ENCODE measurements at regions not wholly inside any gene's neighbourhood (a gene's known extent, or its start where the extent isn't known, plus 50 kb on each side); places are given as distances from the start of the nearest gene placed in this dataset.

GRCh38 chr7:96471606-96472005 is 149.7 kb upstream of the SLC25A13 start:
- H3K27me3 ChIP-seq, result no peaks in the 10 kb centered on the region
- no peak overlapping the region for H3K4me3 ChIP-seq
- no peak for TF ChIP-seq Cebpa-rat (IDR thresholded peaks at IDR 0.05)
- H3K9ac ChIP-seq, result no peak overlapping the region
- H4K20me1 ChIP-seq, result no peaks in the 10 kb centered on the region
- no peaks in the 10 kb centered on the region for H3K36me3 ChIP-seq
- H3K4me1 ChIP-seq, result peaks cover 0 to 8% (median 4%) of the 10 kb centered on the region in 10 experiments; a peak in 7 of 20 replicates
- peaks cover 0 to 8% (median 0%) of the 10 kb centered on the region in 11 experiments; a peak in 3 of 22 replicates for H3K9me3 ChIP-seq (replicated peaks in 1 of 11)
- peak overlapping the region in 10 of 11 experiments; percentile 15 to 46 (median 28); a peak in 9 of 22 replicates for H3K4me2 ChIP-seq
- H3K27ac ChIP-seq, result no peak overlapping the region

GRCh38 chr7:96452146-96452545 is 130.2 kb upstream of the SLC25A13 start:
- H3K9ac ChIP-seq, result no peak overlapping the region
- H3K36me3 ChIP-seq, result no peaks in the 10 kb centered on the region
- H4K20me1 ChIP-seq, result no peaks in the 10 kb centered on the region
- H3K4me3 ChIP-seq, result no peak overlapping the region
- H3K4me2 ChIP-seq, result no peak overlapping the region
- no peaks in the 10 kb centered on the region for H3K27me3 ChIP-seq
- H3K4me1 ChIP-seq, result no peaks in the 10 kb centered on the region
- no peak for TF ChIP-seq Cebpa-rat (IDR thresholded peaks at IDR 0.05)
- H3K9me3 ChIP-seq (replicated peaks in 1 of 11), result no peaks in the 10 kb centered on the region
- no peak overlapping the region for H3K27ac ChIP-seq

DNA sequence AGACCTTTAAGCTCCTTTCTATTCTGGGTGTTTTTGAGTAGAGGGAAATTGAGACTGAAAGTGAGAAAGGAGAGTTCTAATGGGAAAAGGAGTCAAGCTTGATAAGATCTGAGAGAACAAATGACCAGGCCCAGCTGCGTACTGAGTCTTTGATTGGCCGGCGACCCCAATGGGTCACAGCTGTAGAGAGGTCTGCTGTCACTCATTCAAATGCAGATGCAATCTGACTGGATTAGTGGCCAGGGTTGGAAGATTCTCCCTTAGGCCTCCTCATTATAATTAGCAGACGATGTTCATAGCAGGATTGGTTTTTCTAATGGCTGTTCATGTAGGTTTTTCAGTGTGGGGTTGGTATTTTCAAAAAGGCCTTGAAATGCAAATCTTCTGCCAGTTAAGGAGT is 127.2 kb upstream of the SLC25A13 start:
- no peak overlapping the region for H3K27ac ChIP-seq
- no peaks in the 10 kb centered on the region for H3K9me3 ChIP-seq (replicated peaks in 1 of 11)
- no peak overlapping the region for H3K4me2 ChIP-seq
- no peaks in the 10 kb centered on the region for H4K20me1 ChIP-seq
- H3K4me3 ChIP-seq, result no peak overlapping the region
- no peaks in the 10 kb centered on the region for H3K36me3 ChIP-seq
- no peak for TF ChIP-seq Cebpa-rat (IDR thresholded peaks at IDR 0.05)
- no peaks in the 10 kb centered on the region for H3K27me3 ChIP-seq
- no peak overlapping the region for H3K9ac ChIP-seq
- no peaks in the 10 kb centered on the region for H3K4me1 ChIP-seq

- H3K9me3 ChIP-seq (replicated peaks in 1 of 11), result no peaks in the 10 kb centered on the region
- TF ChIP-seq Cebpa-rat (IDR thresholded peaks at IDR 0.05), result no peak
- no peaks in the 10 kb centered on the region for H3K4me1 ChIP-seq
- no peaks in the 10 kb centered on the region for H3K27me3 ChIP-seq
- H3K4me3 ChIP-seq, result no peak overlapping the region
- no peak overlapping the region for H3K27ac ChIP-seq
- no peak overlapping the region for H3K9ac ChIP-seq
- H4K20me1 ChIP-seq, result no peaks in the 10 kb centered on the region
- no peaks in the 10 kb centered on the region for H3K36me3 ChIP-seq
- no peak overlapping the region for H3K4me2 ChIP-seq
Observed at GRCh38 chr7:96447109-96447645, 125.3 kb upstream of the SLC25A13 start.

GRCh38 chr7:96441436-96442084 is 119.7 kb upstream of the SLC25A13 start:
- H4K20me1 ChIP-seq, result no peaks in the 10 kb centered on the region
- H3K4me1 ChIP-seq, result no peaks in the 10 kb centered on the region
- no peaks in the 10 kb centered on the region; a peak in 1 of 22 replicates for H3K9me3 ChIP-seq (replicated peaks in 1 of 11)
- H3K4me3 ChIP-seq, result no peak overlapping the region
- no peak overlapping the region for H3K4me2 ChIP-seq
- H3K9ac ChIP-seq, result no peak overlapping the region
- no peaks in the 10 kb centered on the region for H3K27me3 ChIP-seq
- no peak overlapping the region for H3K27ac ChIP-seq
- no peaks in the 10 kb centered on the region for H3K36me3 ChIP-seq
- TF ChIP-seq Cebpa-rat (IDR thresholded peaks at IDR 0.05), result no peak

DNA sequence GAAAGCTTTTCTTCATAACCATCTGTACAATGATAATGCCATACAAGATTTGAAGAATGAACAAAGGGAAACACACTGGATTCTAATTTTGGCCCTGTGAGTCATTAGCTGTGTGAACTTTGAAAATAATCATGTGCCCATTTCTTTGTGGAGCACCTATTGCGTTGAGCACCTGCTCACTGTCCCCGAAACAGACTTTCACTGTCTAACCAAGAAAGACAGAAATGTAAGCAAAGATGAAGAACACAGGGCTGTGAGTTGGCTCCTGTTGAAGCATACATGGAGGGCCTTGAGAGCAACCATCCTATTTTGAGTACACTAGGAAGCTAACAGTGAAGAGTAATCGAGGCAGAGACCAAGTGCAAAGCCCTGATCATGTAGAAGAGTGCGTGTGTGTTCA is 118.4 kb upstream of the SLC25A13 start:
- Histone ChIP-seq H3K27ac (no peak overlapping the region), H3K4me3 (no peak overlapping the region), H3K4me2 (no peak overlapping the region), H3K9ac (no peak overlapping the region), H3K27me3 (no peaks in the 10 kb centered on the region), H3K36me3 (no peaks in the 10 kb centered on the region), H3K9me3 (replicated peaks in 1 of 11) (no peaks in the 10 kb centered on the region; a peak in 1 of 22 replicates), H4K20me1 (no peaks in the 10 kb centered on the region), H3K4me1 (no peaks in the 10 kb centered on the region)
- TF ChIP-seq Cebpa-rat (IDR thresholded peaks at IDR 0.05), result no peak

GRCh38 chr7:96436880-96437279 is 115.0 kb upstream of the SLC25A13 start:
- H3K4me2 ChIP-seq, result no peak overlapping the region
- H3K4me1 ChIP-seq, result no peaks in the 10 kb centered on the region
- no peaks in the 10 kb centered on the region for H3K27me3 ChIP-seq
- H3K4me3 ChIP-seq, result no peak overlapping the region
- no peaks in the 10 kb centered on the region for H4K20me1 ChIP-seq
- H3K36me3 ChIP-seq, result no peaks in the 10 kb centered on the region
- no peak overlapping the region for H3K27ac ChIP-seq
- no peaks in the 10 kb centered on the region; a peak in 1 of 22 replicates for H3K9me3 ChIP-seq (replicated peaks in 1 of 11)
- no peak for TF ChIP-seq Cebpa-rat (IDR thresholded peaks at IDR 0.05)
- H3K9ac ChIP-seq, result no peak overlapping the region

DNA sequence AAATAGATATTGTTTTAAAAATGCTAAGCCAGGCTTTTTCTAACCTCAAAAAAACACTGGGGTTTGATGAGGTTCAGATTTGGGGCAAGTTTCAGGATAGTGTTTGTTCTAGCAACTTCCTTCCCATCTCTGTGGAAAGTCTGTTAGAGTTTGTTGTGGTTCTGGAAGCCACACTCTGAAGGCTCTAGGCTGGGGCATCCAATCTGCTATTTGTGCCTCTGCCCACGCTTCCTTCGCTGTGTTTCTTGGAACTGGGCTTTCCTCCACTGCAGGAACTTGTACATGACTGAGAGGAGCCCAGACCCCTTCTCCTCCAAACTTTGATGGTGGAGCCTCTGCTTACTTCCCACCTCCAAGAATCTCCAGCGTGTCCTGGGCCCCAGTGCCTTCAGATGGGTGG is 108.5 kb upstream of the SLC25A13 start:
- Histone ChIP-seq H4K20me1 (no peaks in the 10 kb centered on the region), H3K4me3 (no peak overlapping the region), H3K27ac (no peak overlapping the region), H3K27me3 (no peaks in the 10 kb centered on the region), H3K4me1 (peaks cover 0 to 11% (median 8%) of the 10 kb centered on the region in 10 experiments; a peak in 12 of 20 replicates), H3K36me3 (no peaks in the 10 kb centered on the region), H3K4me2 (peak overlapping the region in 10 of 11 experiments; percentile 6 to 60 (median 36); a peak in 17 of 22 replicates), H3K9ac (no peak overlapping the region), H3K9me3 (replicated peaks in 1 of 11) (no peaks in the 10 kb centered on the region)
- no peak for TF ChIP-seq Cebpa-rat (IDR thresholded peaks at IDR 0.05)

GRCh38 chr7:96427143-96427542 is 105.2 kb upstream of the SLC25A13 start:
- Histone ChIP-seq H3K27ac (no peak overlapping the region), H3K4me3 (no peak overlapping the region), H3K4me2 (no peak overlapping the region), H4K20me1 (no peaks in the 10 kb centered on the region), H3K9ac (no peak overlapping the region), H3K27me3 (no peaks in the 10 kb centered on the region), H3K4me1 (peaks cover 0 to 11% (median 8%) of the 10 kb centered on the region in 10 experiments; a peak in 12 of 20 replicates), H3K36me3 (no peaks in the 10 kb centered on the region), H3K9me3 (replicated peaks in 1 of 11) (no peaks in the 10 kb centered on the region)
- no peak for TF ChIP-seq Cebpa-rat (IDR thresholded peaks at IDR 0.05)

GRCh38 chr7:96426685-96427084 is 104.8 kb upstream of the SLC25A13 start:
- H3K4me3 ChIP-seq, result no peak overlapping the region
- no peak overlapping the region for H3K9ac ChIP-seq
- no peak overlapping the region for H3K27ac ChIP-seq
- TF ChIP-seq Cebpa-rat (IDR thresholded peaks at IDR 0.05), result no peak
- H3K9me3 ChIP-seq (replicated peaks in 1 of 11), result no peaks in the 10 kb centered on the region
- H3K4me1 ChIP-seq, result peaks cover 0 to 11% (median 8%) of the 10 kb centered on the region in 10 experiments; a peak in 12 of 20 replicates
- H3K27me3 ChIP-seq, result no peaks in the 10 kb centered on the region
- H3K4me2 ChIP-seq, result no peak overlapping the region
- no peaks in the 10 kb centered on the region for H3K36me3 ChIP-seq
- no peaks in the 10 kb centered on the region for H4K20me1 ChIP-seq
